AG09319 (cell line): ENCODE measurements at regions not wholly inside any gene's neighbourhood (a gene's known extent, or its start where the extent isn't known, plus 50 kb on each side); places are given as distances from the start of the nearest gene placed in this dataset.

Source experiments
- DNase-seq: peaks from one replicate; pipeline ENCODE4 v3.0.0-alpha.2; 2010; ENCODE audit warnings: low read depth; ENCODE audit errors: extremely low read depth
- TF ChIP-seq, protein P1 (sequence below): IDR thresholded peaks from 2 replicates; pipeline ENCODE4 v1.5.1; 2011; ENCODE audit warnings: low read depth, mild to moderate bottlenecking, inconsistent platforms, low read length, moderate library complexity

GRCh38 chr18:40698129-40698528 is 1256.9 kb upstream of the PIK3C3 start:
- DNase-seq: no peak
- TF ChIP-seq, protein P1, sequence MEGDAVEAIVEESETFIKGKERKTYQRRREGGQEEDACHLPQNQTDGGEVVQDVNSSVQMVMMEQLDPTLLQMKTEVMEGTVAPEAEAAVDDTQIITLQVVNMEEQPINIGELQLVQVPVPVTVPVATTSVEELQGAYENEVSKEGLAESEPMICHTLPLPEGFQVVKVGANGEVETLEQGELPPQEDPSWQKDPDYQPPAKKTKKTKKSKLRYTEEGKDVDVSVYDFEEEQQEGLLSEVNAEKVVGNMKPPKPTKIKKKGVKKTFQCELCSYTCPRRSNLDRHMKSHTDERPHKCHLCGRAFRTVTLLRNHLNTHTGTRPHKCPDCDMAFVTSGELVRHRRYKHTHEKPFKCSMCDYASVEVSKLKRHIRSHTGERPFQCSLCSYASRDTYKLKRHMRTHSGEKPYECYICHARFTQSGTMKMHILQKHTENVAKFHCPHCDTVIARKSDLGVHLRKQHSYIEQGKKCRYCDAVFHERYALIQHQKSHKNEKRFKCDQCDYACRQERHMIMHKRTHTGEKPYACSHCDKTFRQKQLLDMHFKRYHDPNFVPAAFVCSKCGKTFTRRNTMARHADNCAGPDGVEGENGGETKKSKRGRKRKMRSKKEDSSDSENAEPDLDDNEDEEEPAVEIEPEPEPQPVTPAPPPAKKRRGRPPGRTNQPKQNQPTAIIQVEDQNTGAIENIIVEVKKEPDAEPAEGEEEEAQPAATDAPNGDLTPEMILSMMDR: no peak

GRCh38 chr18:40695526-40695925 is 1259.5 kb upstream of the PIK3C3 start:
- no peak for DNase-seq
- TF ChIP-seq, protein P1: no peak

GRCh38 chr18:40692871-40693270 is 1262.2 kb upstream of the PIK3C3 start:
- no peak for DNase-seq
- TF ChIP-seq, protein P1: no peak

GRCh38 chr18:40690062-40690461 is 1265.0 kb upstream of the PIK3C3 start:
- TF ChIP-seq, protein P1: no peak
- DNase-seq: no peak

DNA sequence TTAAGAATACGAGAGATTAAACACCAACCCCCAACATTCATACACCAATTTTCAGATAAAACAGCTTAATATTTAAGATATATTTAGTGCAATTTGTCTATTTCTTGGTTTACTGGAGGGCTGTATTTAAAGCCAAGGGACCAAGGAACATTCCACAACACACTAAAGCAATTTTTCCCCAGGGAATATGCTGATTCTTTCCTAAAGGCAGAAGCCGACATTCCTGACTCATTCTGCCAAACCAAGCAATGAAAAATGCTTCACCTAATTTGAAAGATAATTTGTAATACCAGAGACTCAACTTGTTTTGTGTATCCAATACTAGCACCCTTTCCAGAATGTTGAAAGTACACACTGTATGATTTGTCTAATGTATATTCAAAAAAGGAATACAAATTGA is 1267.6 kb upstream of the PIK3C3 start:
- no peak for DNase-seq
- TF ChIP-seq, protein P1: no peak

DNA sequence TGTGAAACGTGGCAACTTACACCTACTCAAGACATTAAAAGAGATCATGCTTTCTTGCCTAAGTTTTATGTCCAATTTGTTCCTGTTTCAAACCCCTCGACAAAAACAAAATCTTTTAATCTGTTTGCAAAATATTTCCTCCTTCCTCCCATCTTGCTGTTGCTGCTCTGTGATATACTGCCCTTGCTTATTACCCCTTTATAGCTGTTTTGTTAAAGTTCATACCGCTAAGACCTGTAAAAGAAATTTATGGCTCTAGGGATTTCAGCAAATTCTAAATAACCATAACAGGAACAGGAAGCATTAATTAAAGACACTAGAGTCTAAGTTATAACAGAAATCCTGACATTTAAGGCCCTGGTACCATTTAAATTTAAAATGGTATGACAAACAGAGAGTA is 1268.2 kb upstream of the PIK3C3 start:
- no peak for DNase-seq
- TF ChIP-seq, protein P1: no peak

DNA sequence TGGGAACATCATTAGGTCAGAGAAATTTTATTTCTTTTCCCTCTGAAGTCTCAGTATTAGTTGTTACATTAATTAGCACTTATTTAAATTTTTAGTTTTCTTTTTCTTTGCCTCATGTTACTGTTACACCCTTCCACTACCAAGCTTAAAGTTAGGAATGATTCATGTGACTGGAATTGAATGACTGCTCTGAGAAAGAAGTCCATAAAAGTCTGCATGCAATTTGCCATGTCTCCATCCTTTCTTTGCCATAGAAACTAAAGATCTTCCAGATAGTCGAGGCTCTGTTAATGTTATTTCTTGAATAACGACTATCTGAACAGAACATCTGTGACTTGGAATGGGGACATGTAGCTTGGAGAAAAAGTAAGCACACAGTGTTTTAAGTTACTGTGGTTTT is 1269.8 kb upstream of the PIK3C3 start:
- TF ChIP-seq, protein P1: no peak
- DNase-seq: no peak

GRCh38 chr18:40678318-40678717 is 1276.7 kb upstream of the PIK3C3 start:
- TF ChIP-seq, protein P1: no peak
- no peak for DNase-seq
